C4-2B (cell line): ENCODE measurements at regions not wholly inside any gene's neighbourhood (a gene's known extent, or its start where the extent isn't known, plus 50 kb on each side); places are given as distances from the start of the nearest gene placed in this dataset.

Source experiments
- H3K27ac ChIP-seq: fragments of 450-650 bp; 2 replicates; pipeline ENCODE4 v1.5.1; 2017
- ZFX ChIP-seq: fragments of 450-650 bp; IDR thresholded peaks from 2 replicates; pipeline ENCODE4 v1.6.1; 2017
- TF ChIP-seq, protein P1 (sequence below): fragments of 450-650 bp; conservative IDR thresholded peaks from 2 replicates; pipeline ENCODE4 v1.5.1; 2017; ENCODE audit warnings: mild to moderate bottlenecking

DNA sequence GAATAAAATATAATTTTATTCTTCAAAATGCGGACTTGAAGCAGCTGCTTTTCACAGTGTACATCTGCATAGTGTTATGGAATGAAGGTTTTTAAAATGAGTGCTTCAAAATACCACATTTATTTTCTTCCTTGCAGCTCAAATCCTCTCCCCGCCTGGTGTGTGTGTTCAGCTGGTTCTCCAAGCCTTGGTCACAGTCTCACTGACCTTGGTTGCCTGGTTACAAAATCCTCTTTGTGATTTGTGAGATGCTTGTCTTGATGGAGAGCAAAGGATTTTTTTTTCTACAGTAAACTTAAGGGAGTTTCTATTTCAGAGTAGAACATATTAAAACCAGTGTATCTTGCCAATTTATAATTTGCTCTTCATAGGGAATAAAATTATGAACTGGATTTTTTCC is 139.2 kb downstream of the PCDH18 start:
- H3K27ac ChIP-seq, result no peak overlapping the region
- TF ChIP-seq ZFX, result no peak
- TF ChIP-seq, protein P1, sequence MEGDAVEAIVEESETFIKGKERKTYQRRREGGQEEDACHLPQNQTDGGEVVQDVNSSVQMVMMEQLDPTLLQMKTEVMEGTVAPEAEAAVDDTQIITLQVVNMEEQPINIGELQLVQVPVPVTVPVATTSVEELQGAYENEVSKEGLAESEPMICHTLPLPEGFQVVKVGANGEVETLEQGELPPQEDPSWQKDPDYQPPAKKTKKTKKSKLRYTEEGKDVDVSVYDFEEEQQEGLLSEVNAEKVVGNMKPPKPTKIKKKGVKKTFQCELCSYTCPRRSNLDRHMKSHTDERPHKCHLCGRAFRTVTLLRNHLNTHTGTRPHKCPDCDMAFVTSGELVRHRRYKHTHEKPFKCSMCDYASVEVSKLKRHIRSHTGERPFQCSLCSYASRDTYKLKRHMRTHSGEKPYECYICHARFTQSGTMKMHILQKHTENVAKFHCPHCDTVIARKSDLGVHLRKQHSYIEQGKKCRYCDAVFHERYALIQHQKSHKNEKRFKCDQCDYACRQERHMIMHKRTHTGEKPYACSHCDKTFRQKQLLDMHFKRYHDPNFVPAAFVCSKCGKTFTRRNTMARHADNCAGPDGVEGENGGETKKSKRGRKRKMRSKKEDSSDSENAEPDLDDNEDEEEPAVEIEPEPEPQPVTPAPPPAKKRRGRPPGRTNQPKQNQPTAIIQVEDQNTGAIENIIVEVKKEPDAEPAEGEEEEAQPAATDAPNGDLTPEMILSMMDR, result no peak

DNA sequence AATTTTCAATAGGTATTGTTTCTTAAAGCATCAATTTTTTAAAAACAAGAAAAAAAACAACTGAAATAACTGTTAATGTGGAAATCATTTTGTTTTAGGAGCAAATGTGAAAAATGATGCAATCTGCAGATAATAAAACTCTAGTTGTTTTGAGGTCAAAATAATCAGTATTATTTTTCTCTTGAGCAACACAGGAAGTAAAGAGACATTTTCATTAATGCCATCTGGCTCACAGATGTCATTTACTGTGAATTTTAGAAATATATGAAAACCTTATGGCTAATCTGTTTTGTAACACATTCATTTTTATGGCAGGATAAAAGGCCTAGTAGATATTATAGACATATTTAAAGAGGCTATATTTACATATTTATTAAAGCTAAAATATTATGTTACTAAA is 141.6 kb downstream of the PCDH18 start:
- TF ChIP-seq, protein P1, result no peak
- TF ChIP-seq ZFX, result no peak

DNA sequence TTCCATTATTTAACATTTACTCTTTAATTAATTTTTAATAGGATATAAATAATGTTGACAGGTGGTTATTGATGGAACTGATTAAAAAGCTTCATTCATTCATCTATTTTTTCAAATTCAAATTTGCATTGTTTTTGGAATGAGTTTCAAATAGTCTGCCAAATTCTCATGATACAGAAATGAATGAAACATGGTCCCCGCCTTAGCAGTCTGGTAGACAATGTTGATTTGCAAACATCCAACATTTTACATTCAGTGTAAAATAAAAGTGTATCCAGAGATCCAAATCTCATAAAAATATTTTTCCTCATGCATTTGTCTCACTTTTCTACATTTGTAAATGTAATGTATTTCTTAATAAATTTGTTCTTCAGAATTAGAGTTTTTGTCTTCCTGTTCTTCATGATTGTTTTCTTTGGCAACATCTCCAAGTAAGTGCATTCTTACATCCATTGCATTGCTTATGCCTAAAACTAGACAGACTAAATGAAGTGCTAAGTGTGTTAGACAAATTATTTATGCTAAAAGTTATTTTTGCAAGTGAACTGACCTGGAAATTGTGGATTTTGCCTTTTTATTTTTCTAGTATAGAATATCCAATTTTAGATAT is 142.3 kb downstream of the PCDH18 start:
- no peak overlapping the region for H3K27ac ChIP-seq
- TF ChIP-seq, protein P1, result no peak
- TF ChIP-seq ZFX, result no peak

More for the DNA sequence above, 141.6 kb downstream of the PCDH18 start:
- H3K27ac ChIP-seq, result no peak overlapping the region

DNA sequence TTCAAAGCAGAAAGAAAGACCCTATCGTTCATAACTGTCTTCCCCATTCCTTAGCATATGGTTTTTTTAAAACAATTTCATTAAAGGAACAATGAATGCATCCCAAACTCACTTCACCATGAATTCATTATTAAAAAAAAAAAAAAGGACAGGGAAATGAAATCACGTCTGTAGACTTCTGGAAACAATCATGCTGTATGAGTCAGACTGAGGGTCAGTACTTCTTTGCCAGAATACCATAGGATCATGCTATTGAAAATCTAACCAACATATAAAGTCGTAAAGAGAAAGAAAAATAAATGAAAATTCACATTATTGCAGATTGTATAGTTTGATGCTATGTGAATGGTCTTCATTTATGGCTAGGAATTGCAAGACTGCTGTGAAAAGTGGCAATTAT is 144.4 kb downstream of the PCDH18 start:
- TF ChIP-seq, protein P1, result no peak
- no peak for TF ChIP-seq ZFX
- H3K27ac ChIP-seq, result no peak overlapping the region

DNA sequence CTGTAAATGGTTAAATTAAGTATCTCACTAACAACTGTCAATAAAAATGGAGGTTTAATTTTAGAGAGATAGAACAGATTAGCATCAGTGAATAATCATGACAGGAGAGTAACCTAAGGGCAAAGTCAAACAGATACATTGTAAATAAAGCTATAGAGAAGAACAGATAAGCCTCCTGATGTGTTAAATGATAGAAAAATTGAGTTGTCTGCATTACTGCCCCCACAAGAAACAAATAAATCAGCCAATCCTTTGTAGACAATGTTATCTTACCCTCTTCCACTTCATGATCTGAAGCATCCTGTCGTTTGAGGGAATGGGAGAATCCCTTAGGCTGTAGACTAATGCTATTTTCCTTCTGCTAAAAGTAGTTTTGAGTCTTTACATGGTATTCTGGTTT is 147.8 kb downstream of the PCDH18 start:
- H3K27ac ChIP-seq, result no peak overlapping the region
- no peak for TF ChIP-seq ZFX
- TF ChIP-seq, protein P1, result no peak

DNA sequence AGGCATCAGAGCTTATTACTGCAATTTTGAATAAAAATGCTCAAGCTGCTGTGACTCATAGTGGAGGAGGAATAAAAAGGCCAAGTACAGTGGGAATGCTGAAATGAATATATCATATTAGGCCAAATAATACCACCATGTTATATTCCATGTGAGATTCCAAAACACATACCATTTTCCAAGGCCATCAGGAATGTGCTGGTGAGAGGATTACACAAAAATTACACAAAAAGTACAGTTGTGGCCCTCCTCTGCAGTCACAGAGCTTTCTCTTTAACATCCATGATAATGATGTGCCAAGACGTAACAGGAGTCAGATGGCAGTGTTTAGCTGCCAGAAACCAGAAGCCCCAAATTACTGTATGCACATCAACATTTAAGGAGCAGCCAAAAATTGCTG is 153.5 kb downstream of the PCDH18 start:
- no peak overlapping the region for H3K27ac ChIP-seq
- TF ChIP-seq, protein P1, result no peak
- TF ChIP-seq ZFX, result no peak

DNA sequence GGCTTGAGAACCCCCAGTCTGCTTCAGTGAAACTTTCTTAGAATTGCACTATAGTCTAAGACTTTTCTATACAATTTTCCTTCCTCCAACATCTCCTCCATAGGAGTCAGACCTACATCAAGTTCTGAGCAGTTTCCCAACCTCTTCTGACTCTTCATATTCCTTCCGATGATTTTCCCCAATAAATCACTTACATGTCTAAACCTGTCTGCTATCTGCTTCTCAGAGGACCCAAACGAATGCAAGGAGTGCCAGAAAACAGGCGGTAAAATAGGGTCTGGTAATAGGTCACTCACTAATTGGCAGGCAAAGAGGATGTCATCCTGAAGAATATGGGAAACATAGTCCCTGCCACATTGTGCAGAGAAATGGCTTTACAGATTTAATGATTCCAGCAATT is 153.9 kb downstream of the PCDH18 start:
- no peak overlapping the region for H3K27ac ChIP-seq
- TF ChIP-seq, protein P1, result no peak
- no peak for TF ChIP-seq ZFX
